Activated B cell treated with CpG ODN at 0.5 μM for 24 hours (primary cell): ENCODE measurements at regions not wholly inside any gene's neighbourhood (a gene's known extent, or its start where the extent isn't known, plus 50 kb on each side); places are given as distances from the start of the nearest gene placed in this dataset.

ENCODE experiments used
- ATAC-seq: fragments of 200-7000 bp; cut with Tn5 transposase; one replicate; pipeline ENCODE4 v1.10.0; 2021; ENCODE audit warnings: low read depth, mild to moderate bottlenecking, moderate library complexity
- CTCF ChIA-PET: fragments of 350-600 bp; sonication (Branson Sonifier 250); formaldehyde crosslinking; loops from one replicate; lab custom pipeline; 2021; ENCODE audit warnings: antibody characterized with exemption; lab: Charles Lee
- POLR2A ChIA-PET: fragments of 350-600 bp; sonication (Branson Sonifier 250); formaldehyde crosslinking; loops from one replicate; lab custom pipeline; 2021; ENCODE audit warnings: antibody characterized with exemption; lab: Charles Lee
- DNase-seq: peaks from one replicate; pipeline ENCODE4 v3.0.0; 2022
- H3K27ac Mint-ChIP-seq: one replicate; pipeline ENCODE4 v1.8.0; 2020; ENCODE audit warnings: mixed read lengths
- H3K27me3 Mint-ChIP-seq: one replicate; pipeline ENCODE4 v1.8.0; 2021; ENCODE audit warnings: mixed read lengths
- H3K36me3 Mint-ChIP-seq: one replicate; pipeline ENCODE4 v1.8.0; 2021; ENCODE audit warnings: low read depth, mixed read lengths
- H3K4me1 Mint-ChIP-seq: one replicate; pipeline ENCODE4 v1.8.0; 2021; ENCODE audit warnings: mixed read lengths
- H3K4me3 Mint-ChIP-seq: one replicate; pipeline ENCODE4 v1.8.0; 2020; ENCODE audit warnings: mild to moderate bottlenecking, mixed read lengths
- H3K9me3 Mint-ChIP-seq: one replicate; pipeline ENCODE4 v1.8.0; 2020; ENCODE audit warnings: mixed read lengths
- CTCF ChIP-seq: fragments of 200-600 bp; IDR thresholded peaks from one replicate; pipeline ENCODE4 v1.8.0; 2022; ENCODE audit warnings: antibody characterized with exemption, mild to moderate bottlenecking
- intact Hi-C: fragments of 100-400 bp; cut with micrococcal nuclease; formaldehyde crosslinking; loops from one replicate; pipeline ENCODE4 v1.15.1; 2024

- Mint-ChIP-seq H3K27me3 (no peaks in the 10 kb centered on the region), H3K27ac (no peak overlapping the region), H3K36me3 (no peaks in the 10 kb centered on the region), H3K4me3 (no peak overlapping the region), H3K9me3 (no peaks in the 10 kb centered on the region), H3K4me1 (peaks cover 7% of the 10 kb centered on the region)
- intact Hi-C loops, result loop anchor here (10.0 kb wide), 1 partner anchor 1318 kb away; no protein-coding TSS in a partner anchor
- CTCF ChIA-PET, result no interaction called here
- DNase-seq (no peak), ATAC-seq (no peak)
- POLR2A ChIA-PET, result no interaction called here
- TF ChIP-seq CTCF, result no peak
These were observed 353.2 kb downstream of the ZEB2 start for GRCh38 chr2:144166743-144167142.

- Mint-ChIP-seq H3K27ac (no peak overlapping the region), H3K27me3 (no peaks in the 10 kb centered on the region), H3K9me3 (no peaks in the 10 kb centered on the region), H3K4me3 (no peak overlapping the region), H3K4me1 (peaks cover 7% of the 10 kb centered on the region), H3K36me3 (no peaks in the 10 kb centered on the region)
- ATAC-seq (no peak), DNase-seq (no peak)
- intact Hi-C loops, result loop anchor here (10.0 kb wide), 1 partner anchor 1319 kb away; no protein-coding TSS in a partner anchor
- POLR2A ChIA-PET, result no interaction called here
- CTCF ChIA-PET, result no interaction called here
- no peak for TF ChIP-seq CTCF
These were observed 354.2 kb downstream of the ZEB2 start for GRCh38 chr2:144165599-144166250.

GRCh38 chr2:144163592-144163991, 356.3 kb downstream of the ZEB2 start:
- no peak for TF ChIP-seq CTCF
- POLR2A ChIA-PET, result no interaction called here
- Mint-ChIP-seq H3K4me3 (no peak overlapping the region), H3K36me3 (no peaks in the 10 kb centered on the region), H3K27me3 (no peaks in the 10 kb centered on the region), H3K9me3 (no peaks in the 10 kb centered on the region), H3K27ac (no peak overlapping the region), H3K4me1 (peaks cover 7% of the 10 kb centered on the region)
- CTCF ChIA-PET, result interaction anchor here (1.3 to 3.1 kb wide), 2 partner anchors 235 to 1589 kb away, joined by 3 to 12 read pairs; no protein-coding TSS in a partner anchor
- no peak for ATAC-seq
- DNase-seq, result no peak
- intact Hi-C loops, result loop anchor here (2.0 to 10.0 kb wide), 5 partner anchors 219 to 1587 kb away; no protein-coding TSS in a partner anchor

- Mint-ChIP-seq H3K27me3 (no peaks in the 10 kb centered on the region), H3K4me1 (peaks cover 7% of the 10 kb centered on the region), H3K9me3 (no peaks in the 10 kb centered on the region), H3K36me3 (no peaks in the 10 kb centered on the region), H3K4me3 (no peak overlapping the region), H3K27ac (no peak overlapping the region)
- no peak for TF ChIP-seq CTCF
- ChIA-PET POLR2A (interaction anchor here (0.5 kb wide), 1 partner anchor 967 kb away, joined by 5 read pairs; no protein-coding TSS in a partner anchor), CTCF (interaction anchor here (0.8 to 3.1 kb wide), 7 partner anchors 8 to 1590 kb away, joined by 3 to 12 read pairs (median 4); no protein-coding TSS in a partner anchor)
- intact Hi-C loops, result loop anchor here (1.0 to 10.0 kb wide), 7 partner anchors 162 to 1588 kb away; no protein-coding TSS in a partner anchor
- ATAC-seq (peak; percentile 56), DNase-seq (no peak)
These were observed 357.3 kb downstream of the ZEB2 start for GRCh38 chr2:144162652-144163051.

GRCh38 chr2:144161061-144161460, 358.9 kb downstream of the ZEB2 start:
- DNase-seq (no peak), ATAC-seq (no peak)
- Mint-ChIP-seq H3K36me3 (no peaks in the 10 kb centered on the region), H3K9me3 (no peaks in the 10 kb centered on the region), H3K27me3 (no peaks in the 10 kb centered on the region), H3K4me1 (peaks cover 7% of the 10 kb centered on the region), H3K27ac (no peak overlapping the region), H3K4me3 (no peak overlapping the region)
- intact Hi-C loops, result loop anchor here (5.0 to 10.0 kb wide), 3 partner anchors 221 to 1324 kb away; no protein-coding TSS in a partner anchor
- no peak for TF ChIP-seq CTCF
- ChIA-PET CTCF (no interaction called here), POLR2A (no interaction called here)
